Tibial nerve (tissue), 4 donors: ENCODE measurements at regions not wholly inside any gene's neighbourhood (a gene's known extent, or its start where the extent isn't known, plus 50 kb on each side); places are given as distances from the start of the nearest gene placed in this dataset.
"Not testable (repeated sequence)": the region's sequence is repeated elsewhere in the genome, so short reads cannot be mapped to it uniquely, and the experiment has no call there.

ENCODE experiments used
- EP300 ChIP-seq, 2 donors: sonication (generic); formaldehyde crosslinking; IDR thresholded peaks; one replicate each; pipeline ENCODE4 v1.6.1; 2017; ENCODE audit warnings: antibody characterized with exemption in 2 of 2, mild to moderate bottlenecking in 1 of 2
- POLR2A ChIP-seq, 2 donors: fragments of 450-650 bp; IDR thresholded peaks; one replicate each; pipeline ENCODE4 v1.6.1; 2017; ENCODE audit warnings: antibody characterized with exemption in 2 of 2, mild to moderate bottlenecking in 2 of 2, moderate library complexity in 2 of 2
- TF ChIP-seq, protein P1 (sequence below), 5 experiments: fragments of 200-600 bp in 3 of 5; fragments of 450-650 bp in 2 of 5; sonication (generic) in 3 of 5; IDR thresholded peaks; one replicate each; pipeline ENCODE4 v1.5.1; 2016 to 2019; ENCODE audit warnings: antibody characterized with exemption in 5 of 5, mild to moderate bottlenecking in 3 of 5, moderate library complexity in 2 of 5

DNA sequence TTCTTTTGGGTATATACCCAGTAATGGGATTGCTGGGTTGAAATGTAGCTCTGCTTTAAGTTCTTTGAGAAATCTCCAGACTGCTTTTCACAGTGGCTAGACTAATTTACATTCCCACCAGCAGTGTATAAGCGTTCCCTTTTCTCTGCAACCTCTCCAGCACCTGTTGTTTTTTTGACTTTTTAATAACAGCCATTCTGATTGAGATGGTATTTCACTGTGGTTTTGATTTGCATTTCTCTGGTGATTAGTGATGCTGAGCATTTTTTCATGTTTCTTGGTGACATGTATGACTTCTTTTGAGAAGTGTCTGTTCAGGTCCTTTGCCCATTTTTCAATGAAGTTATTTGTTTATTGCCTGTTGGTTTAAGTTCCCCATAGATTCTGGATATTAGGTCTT is 87.1 kb upstream of the TSC22D2 start:
- not testable (repeated sequence) for TF ChIP-seq POLR2A, EP300 (IDR thresholded peaks at IDR 0.05)
- TF ChIP-seq, protein P1, sequence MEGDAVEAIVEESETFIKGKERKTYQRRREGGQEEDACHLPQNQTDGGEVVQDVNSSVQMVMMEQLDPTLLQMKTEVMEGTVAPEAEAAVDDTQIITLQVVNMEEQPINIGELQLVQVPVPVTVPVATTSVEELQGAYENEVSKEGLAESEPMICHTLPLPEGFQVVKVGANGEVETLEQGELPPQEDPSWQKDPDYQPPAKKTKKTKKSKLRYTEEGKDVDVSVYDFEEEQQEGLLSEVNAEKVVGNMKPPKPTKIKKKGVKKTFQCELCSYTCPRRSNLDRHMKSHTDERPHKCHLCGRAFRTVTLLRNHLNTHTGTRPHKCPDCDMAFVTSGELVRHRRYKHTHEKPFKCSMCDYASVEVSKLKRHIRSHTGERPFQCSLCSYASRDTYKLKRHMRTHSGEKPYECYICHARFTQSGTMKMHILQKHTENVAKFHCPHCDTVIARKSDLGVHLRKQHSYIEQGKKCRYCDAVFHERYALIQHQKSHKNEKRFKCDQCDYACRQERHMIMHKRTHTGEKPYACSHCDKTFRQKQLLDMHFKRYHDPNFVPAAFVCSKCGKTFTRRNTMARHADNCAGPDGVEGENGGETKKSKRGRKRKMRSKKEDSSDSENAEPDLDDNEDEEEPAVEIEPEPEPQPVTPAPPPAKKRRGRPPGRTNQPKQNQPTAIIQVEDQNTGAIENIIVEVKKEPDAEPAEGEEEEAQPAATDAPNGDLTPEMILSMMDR (IDR thresholded peaks at IDR 0.05): not testable (repeated sequence)
